Hepatocyte (in vitro differentiated cells): ENCODE measurements at regions not wholly inside any gene's neighbourhood (a gene's known extent, or its start where the extent isn't known, plus 50 kb on each side); places are given as distances from the start of the nearest gene placed in this dataset.

ENCODE experiments used
- CTCF ChIP-seq: fragments of 200-600 bp; sonication (generic); IDR thresholded peaks from 2 replicates; pipeline ENCODE4 v1.5.1; 2016; ENCODE audit warnings: antibody characterized with exemption, mild to moderate bottlenecking; ENCODE audit not compliant: poor library complexity
- EZH2 ChIP-seq: fragments of 200-600 bp; sonication (generic); IDR thresholded peaks from 2 replicates; pipeline ENCODE4 v1.6.1; 2016; ENCODE audit warnings: antibody characterized with exemption, mild to moderate bottlenecking, borderline replicate concordance
- EZH2phosphoT487 ChIP-seq: fragments of 200-600 bp; sonication (generic); IDR thresholded peaks from one replicate; pipeline ENCODE4 v1.6.1; 2018; ENCODE audit warnings: antibody characterized with exemption, mild to moderate bottlenecking, low read depth, moderate library complexity; ENCODE audit not compliant: unreplicated experiment, severe bottlenecking

- TF ChIP-seq CTCF = no peak
- TF ChIP-seq EZH2 = no peak
- no peak for TF ChIP-seq EZH2phosphoT487
These were observed 224.6 kb upstream of the FERD3L start for GRCh38 chr7:19369806-19370205.
